ENCODE measurements at regions not wholly inside any gene's neighbourhood (a gene's known extent, or its start where the extent isn't known, plus 50 kb on each side); places are given as distances from the start of the nearest gene placed in this dataset.

GRCh38 chr18:60664736-60665135 is 292.2 kb upstream of the MC4R start:
- TF ChIP-seq REST (IDR thresholded peaks at IDR 0.05), result no peak
- no peak for TF ChIP-seq CTCF (IDR thresholded peaks at IDR 0.05; ENCODE audit: low read depth, low read length, missing input control)
- no peak for TF ChIP-seq FOXA2 (IDR thresholded peaks at IDR 0.05)
- TF ChIP-seq GABPA (IDR thresholded peaks at IDR 0.05 in 1 of 2, conservative IDR thresholded peaks at IDR 0.05 in 1 of 2), result no peak
- no peak for TF ChIP-seq RAD21 (IDR thresholded peaks at IDR 0.05)
